Neural cell (in vitro differentiated cells): ENCODE measurements at regions not wholly inside any gene's neighbourhood (a gene's known extent, or its start where the extent isn't known, plus 50 kb on each side); places are given as distances from the start of the nearest gene placed in this dataset.

Experiments used
- CTCF ChIP-seq: fragments of 450-650 bp; IDR thresholded peaks from 2 replicates; pipeline ENCODE4 v1.5.1; 2014; ENCODE audit warnings: antibody characterized with exemption, mild to moderate bottlenecking, moderate library complexity; ENCODE audit not compliant: poor library complexity, severe bottlenecking
- EP300 ChIP-seq: fragments of 450-650 bp; conservative IDR thresholded peaks from 2 replicates; pipeline ENCODE4 v1.6.1; 2014; ENCODE audit warnings: antibody characterized with exemption, mild to moderate bottlenecking, moderate library complexity; ENCODE audit not compliant: poor library complexity, severe bottlenecking
- EZH2 ChIP-seq: fragments of 200-600, 300-800 bp; shearing (Covaris generic), sonication (generic); IDR thresholded peaks from 2 replicates; pipeline ENCODE4 v1.6.1; 2014; ENCODE audit warnings: antibody characterized with exemption, low read length, borderline replicate concordance, mild to moderate bottlenecking; ENCODE audit not compliant: insufficient read depth, poor library complexity, severe bottlenecking
- MXI1 ChIP-seq: fragments of 450-650 bp; conservative IDR thresholded peaks from 2 replicates; pipeline ENCODE4 v1.6.1; 2014; ENCODE audit warnings: antibody characterized with exemption, mild to moderate bottlenecking; ENCODE audit not compliant: poor library complexity, severe bottlenecking
- POLR2AphosphoS5 ChIP-seq: IDR thresholded peaks from 2 replicates; pipeline ENCODE4 v1.6.1; 2012
- RAD21 ChIP-seq: fragments of 450-650 bp; conservative IDR thresholded peaks from 2 replicates; pipeline ENCODE4 v1.6.1; 2014; ENCODE audit warnings: antibody characterized with exemption, mild to moderate bottlenecking, moderate library complexity
- SMC3 ChIP-seq: fragments of 450-650 bp; conservative IDR thresholded peaks from 2 replicates; pipeline ENCODE4 v1.6.1; 2014; ENCODE audit warnings: antibody characterized with exemption, mild to moderate bottlenecking, moderate library complexity; ENCODE audit not compliant: poor library complexity
- TF ChIP-seq, protein P1 (sequence below): IDR thresholded peaks from 2 replicates; pipeline ENCODE4 v1.6.1; 2012; ENCODE audit warnings: borderline replicate concordance

- TF ChIP-seq CTCF (no peak), SMC3 (no peak), EZH2 (no peak), MXI1 (no peak), POLR2AphosphoS5 (no peak), EP300 (no peak), RAD21 (no peak)
- TF ChIP-seq, protein P1, sequence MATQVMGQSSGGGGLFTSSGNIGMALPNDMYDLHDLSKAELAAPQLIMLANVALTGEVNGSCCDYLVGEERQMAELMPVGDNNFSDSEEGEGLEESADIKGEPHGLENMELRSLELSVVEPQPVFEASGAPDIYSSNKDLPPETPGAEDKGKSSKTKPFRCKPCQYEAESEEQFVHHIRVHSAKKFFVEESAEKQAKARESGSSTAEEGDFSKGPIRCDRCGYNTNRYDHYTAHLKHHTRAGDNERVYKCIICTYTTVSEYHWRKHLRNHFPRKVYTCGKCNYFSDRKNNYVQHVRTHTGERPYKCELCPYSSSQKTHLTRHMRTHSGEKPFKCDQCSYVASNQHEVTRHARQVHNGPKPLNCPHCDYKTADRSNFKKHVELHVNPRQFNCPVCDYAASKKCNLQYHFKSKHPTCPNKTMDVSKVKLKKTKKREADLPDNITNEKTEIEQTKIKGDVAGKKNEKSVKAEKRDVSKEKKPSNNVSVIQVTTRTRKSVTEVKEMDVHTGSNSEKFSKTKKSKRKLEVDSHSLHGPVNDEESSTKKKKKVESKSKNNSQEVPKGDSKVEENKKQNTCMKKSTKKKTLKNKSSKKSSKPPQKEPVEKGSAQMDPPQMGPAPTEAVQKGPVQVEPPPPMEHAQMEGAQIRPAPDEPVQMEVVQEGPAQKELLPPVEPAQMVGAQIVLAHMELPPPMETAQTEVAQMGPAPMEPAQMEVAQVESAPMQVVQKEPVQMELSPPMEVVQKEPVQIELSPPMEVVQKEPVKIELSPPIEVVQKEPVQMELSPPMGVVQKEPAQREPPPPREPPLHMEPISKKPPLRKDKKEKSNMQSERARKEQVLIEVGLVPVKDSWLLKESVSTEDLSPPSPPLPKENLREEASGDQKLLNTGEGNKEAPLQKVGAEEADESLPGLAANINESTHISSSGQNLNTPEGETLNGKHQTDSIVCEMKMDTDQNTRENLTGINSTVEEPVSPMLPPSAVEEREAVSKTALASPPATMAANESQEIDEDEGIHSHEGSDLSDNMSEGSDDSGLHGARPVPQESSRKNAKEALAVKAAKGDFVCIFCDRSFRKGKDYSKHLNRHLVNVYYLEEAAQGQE: no peak
Observed at GRCh38 chr11:28938091-28938490, 829.9 kb downstream of the METTL15 start.
